ENCODE measurements at regions not wholly inside any gene's neighbourhood (a gene's known extent, or its start where the extent isn't known, plus 50 kb on each side); places are given as distances from the start of the nearest gene placed in this dataset.

DNA sequence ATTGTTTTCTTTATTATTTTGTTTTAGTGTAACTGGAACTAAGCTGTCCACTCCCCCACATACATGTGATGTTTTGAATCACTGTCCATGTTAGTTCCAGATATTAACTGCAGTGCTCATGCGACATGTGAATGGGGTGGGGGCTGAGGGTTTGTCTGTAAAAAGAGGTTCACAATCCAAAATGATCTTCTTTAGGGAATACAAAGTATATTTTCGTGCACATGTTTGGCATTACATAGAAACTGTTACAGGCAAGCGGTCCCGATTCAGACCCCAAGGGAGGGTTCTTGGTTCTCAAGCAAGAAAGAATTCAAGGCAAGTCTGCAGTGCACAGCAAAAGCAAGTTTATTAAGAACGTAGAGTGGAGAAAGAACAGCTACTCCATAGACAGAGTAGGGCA lies 296.5 kb upstream of the CLNK start:
- H3K4me1 Mint-ChIP-seq (ENCODE audit: unreplicated experiment) = peaks cover 5% of the 10 kb centered on the region
- TF ChIP-seq, protein P1, sequence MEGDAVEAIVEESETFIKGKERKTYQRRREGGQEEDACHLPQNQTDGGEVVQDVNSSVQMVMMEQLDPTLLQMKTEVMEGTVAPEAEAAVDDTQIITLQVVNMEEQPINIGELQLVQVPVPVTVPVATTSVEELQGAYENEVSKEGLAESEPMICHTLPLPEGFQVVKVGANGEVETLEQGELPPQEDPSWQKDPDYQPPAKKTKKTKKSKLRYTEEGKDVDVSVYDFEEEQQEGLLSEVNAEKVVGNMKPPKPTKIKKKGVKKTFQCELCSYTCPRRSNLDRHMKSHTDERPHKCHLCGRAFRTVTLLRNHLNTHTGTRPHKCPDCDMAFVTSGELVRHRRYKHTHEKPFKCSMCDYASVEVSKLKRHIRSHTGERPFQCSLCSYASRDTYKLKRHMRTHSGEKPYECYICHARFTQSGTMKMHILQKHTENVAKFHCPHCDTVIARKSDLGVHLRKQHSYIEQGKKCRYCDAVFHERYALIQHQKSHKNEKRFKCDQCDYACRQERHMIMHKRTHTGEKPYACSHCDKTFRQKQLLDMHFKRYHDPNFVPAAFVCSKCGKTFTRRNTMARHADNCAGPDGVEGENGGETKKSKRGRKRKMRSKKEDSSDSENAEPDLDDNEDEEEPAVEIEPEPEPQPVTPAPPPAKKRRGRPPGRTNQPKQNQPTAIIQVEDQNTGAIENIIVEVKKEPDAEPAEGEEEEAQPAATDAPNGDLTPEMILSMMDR (IDR thresholded peaks at IDR 0.05; ENCODE audit: unreplicated experiment) = no peak
- peaks cover 2% of the 10 kb centered on the region for H3K27me3 Mint-ChIP-seq (ENCODE audit: unreplicated experiment)
- no peak overlapping the region for H3K27ac Mint-ChIP-seq (ENCODE audit: unreplicated experiment)
- no peaks in the 10 kb centered on the region for H3K9me3 Mint-ChIP-seq (ENCODE audit: unreplicated experiment)
- H3K36me3 Mint-ChIP-seq (ENCODE audit: low read depth, unreplicated experiment) = no peaks in the 10 kb centered on the region
- no peak overlapping the region for H3K4me3 Mint-ChIP-seq (ENCODE audit: unreplicated experiment)
- no peak for DNase-seq (ENCODE audit: low spot score)

DNA sequence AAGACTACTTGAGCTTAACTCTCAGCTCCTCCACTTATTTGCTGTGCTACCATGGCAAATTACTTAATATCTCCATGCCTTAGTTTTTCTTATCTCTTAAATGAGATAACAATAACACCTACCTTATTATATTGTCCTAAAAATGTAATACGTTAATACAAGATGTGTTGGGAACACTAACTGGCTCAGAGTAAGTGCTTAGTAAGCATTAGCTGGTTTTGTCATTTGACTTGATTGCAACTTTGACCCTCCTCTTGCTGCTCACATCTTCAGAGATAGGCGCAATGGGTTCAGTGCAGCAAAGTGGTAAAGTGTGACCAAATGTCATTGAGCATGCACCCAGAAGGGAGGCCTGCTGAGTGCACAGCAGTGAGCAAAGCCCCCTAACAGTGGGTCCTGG lies 294.5 kb upstream of the CLNK start:
- no peak overlapping the region for H3K4me3 Mint-ChIP-seq (ENCODE audit: unreplicated experiment)
- H3K27me3 Mint-ChIP-seq (ENCODE audit: unreplicated experiment) = peaks cover 2% of the 10 kb centered on the region
- H3K9me3 Mint-ChIP-seq (ENCODE audit: unreplicated experiment) = no peaks in the 10 kb centered on the region
- no peak overlapping the region for H3K27ac Mint-ChIP-seq (ENCODE audit: unreplicated experiment)
- TF ChIP-seq, protein P1 (IDR thresholded peaks at IDR 0.05; ENCODE audit: unreplicated experiment) = no peak
- no peak for DNase-seq (ENCODE audit: low spot score)
- H3K36me3 Mint-ChIP-seq (ENCODE audit: low read depth, unreplicated experiment) = no peaks in the 10 kb centered on the region
- H3K4me1 Mint-ChIP-seq (ENCODE audit: unreplicated experiment) = peaks cover 5% of the 10 kb centered on the region

DNA sequence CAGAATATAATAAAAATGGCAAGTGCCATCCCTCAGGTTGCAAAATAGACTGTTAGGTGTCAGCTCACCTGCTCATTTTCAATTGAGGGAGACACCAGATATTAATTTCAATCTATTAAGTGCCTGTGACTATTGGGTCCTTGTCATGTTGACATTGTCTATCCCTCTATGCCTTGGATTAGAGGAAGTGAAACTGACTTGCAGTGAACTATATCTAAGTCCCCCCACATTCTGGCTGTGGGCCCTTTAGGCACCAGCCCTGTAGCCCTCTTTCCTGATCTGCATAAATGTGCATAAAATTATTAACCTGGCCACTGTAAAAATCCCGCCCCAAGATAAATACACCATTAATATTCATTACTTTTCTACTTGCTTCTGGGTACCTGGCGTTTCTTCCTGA lies 293.0 kb upstream of the CLNK start:
- peaks cover 2% of the 10 kb centered on the region for H3K4me1 Mint-ChIP-seq (ENCODE audit: unreplicated experiment)
- no peaks in the 10 kb centered on the region for H3K36me3 Mint-ChIP-seq (ENCODE audit: low read depth, unreplicated experiment)
- no peak overlapping the region for H3K27ac Mint-ChIP-seq (ENCODE audit: unreplicated experiment)
- DNase-seq (ENCODE audit: low spot score) = no peak
- no peaks in the 10 kb centered on the region for H3K9me3 Mint-ChIP-seq (ENCODE audit: unreplicated experiment)
- peaks cover 2% of the 10 kb centered on the region for H3K27me3 Mint-ChIP-seq (ENCODE audit: unreplicated experiment)
- H3K4me3 Mint-ChIP-seq (ENCODE audit: unreplicated experiment) = no peak overlapping the region
- TF ChIP-seq, protein P1 (IDR thresholded peaks at IDR 0.05; ENCODE audit: unreplicated experiment) = no peak

DNA sequence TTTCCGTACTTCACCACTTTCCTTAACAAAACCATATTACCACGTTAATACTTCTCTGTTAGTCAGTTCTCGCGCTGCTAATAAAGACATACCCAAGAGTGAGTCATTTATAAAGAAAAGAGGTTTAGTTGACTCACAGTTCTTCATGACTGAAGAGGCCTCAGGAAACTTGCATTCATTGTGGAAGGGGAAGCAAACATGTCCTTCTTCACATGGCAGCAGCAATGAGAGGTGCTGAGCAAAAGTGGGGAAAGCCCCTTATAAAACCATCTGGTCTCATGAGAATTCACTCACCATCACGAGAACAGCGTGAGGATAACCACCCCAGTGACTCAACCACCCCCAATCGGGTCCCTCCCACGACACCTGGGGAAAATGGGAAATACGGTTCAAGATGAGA lies 289.8 kb upstream of the CLNK start:
- Mint-ChIP-seq H3K9me3 (ENCODE audit: unreplicated experiment) (no peaks in the 10 kb centered on the region), H3K27me3 (ENCODE audit: unreplicated experiment) (peaks cover 2% of the 10 kb centered on the region), H3K4me1 (ENCODE audit: unreplicated experiment) (no peaks in the 10 kb centered on the region), H3K27ac (ENCODE audit: unreplicated experiment) (no peak overlapping the region), H3K36me3 (ENCODE audit: low read depth, unreplicated experiment) (no peaks in the 10 kb centered on the region), H3K4me3 (ENCODE audit: unreplicated experiment) (no peak overlapping the region)
- TF ChIP-seq, protein P1 (IDR thresholded peaks at IDR 0.05; ENCODE audit: unreplicated experiment) = no peak
- no peak for DNase-seq (ENCODE audit: low spot score)

- Mint-ChIP-seq H3K27me3 (ENCODE audit: unreplicated experiment) (peaks cover under 1% of the 10 kb centered on the region), H3K4me3 (ENCODE audit: unreplicated experiment) (no peak overlapping the region), H3K27ac (ENCODE audit: unreplicated experiment) (no peak overlapping the region), H3K9me3 (ENCODE audit: unreplicated experiment) (no peaks in the 10 kb centered on the region), H3K4me1 (ENCODE audit: unreplicated experiment) (no peaks in the 10 kb centered on the region), H3K36me3 (ENCODE audit: low read depth, unreplicated experiment) (no peaks in the 10 kb centered on the region)
- TF ChIP-seq, protein P1 (IDR thresholded peaks at IDR 0.05; ENCODE audit: unreplicated experiment) = no peak
- DNase-seq (ENCODE audit: low spot score) = no peak
Measured at GRCh38 chr4:10973686-10974085, 289.1 kb upstream of the CLNK start.

All from endothelial cell (in vitro differentiated cells).